Right lobe of liver (tissue), 6 donors: ENCODE measurements at regions not wholly inside any gene's neighbourhood (a gene's known extent, or its start where the extent isn't known, plus 50 kb on each side); places are given as distances from the start of the nearest gene placed in this dataset.

Source experiments
- ATAC-seq, 4 donors: fragments of 200-7000 bp; cut with Tn5 transposase; one replicate each; pipeline ENCODE4 v1.9.1; 2020; ENCODE audit warnings: mild to moderate bottlenecking in 4 of 4, moderate library complexity in 4 of 4
- DNase-seq, 3 donors: peaks; one replicate each; pipeline ENCODE4 v3.0.0-alpha.2; 2020
- H3K27ac ChIP-seq, 3 donors: fragments of 200-600 bp; one replicate each; pipeline ENCODE4 v1.8.0; 2022
- H3K27me3 ChIP-seq, 2 donors: fragments of 200-600 bp; one replicate each; pipeline ENCODE4 v1.8.0; 2022
- H3K36me3 ChIP-seq, 4 donors: fragments of 200-600 bp; sonication (generic) in 1 of 4; one replicate each; pipeline versions ENCODE4 v1.5.1 to v1.8.0; 2017 to 2022; ENCODE audit warnings: control low read depth in 1 of 4
- H3K4me1 ChIP-seq, 4 donors: fragments of 200-600 bp; sonication (generic) in 1 of 4; one replicate each; pipeline versions ENCODE4 v1.5.1 to v1.8.0; 2017 to 2022; ENCODE audit warnings: control low read depth in 1 of 4
- H3K4me3 ChIP-seq, 3 donors: fragments of 200-600 bp; one replicate each; pipeline ENCODE4 v1.8.0; 2022
- H3K9me3 ChIP-seq, 4 donors: fragments of 200-600 bp; sonication (generic) in 1 of 4; one replicate each; pipeline versions ENCODE4 v1.5.1 to v1.8.0; 2017 to 2022; ENCODE audit warnings: control low read depth in 1 of 4
- CTCF ChIP-seq, 4 donors: fragments of 200-600 bp in 3 of 4; fragments of 450-650 bp in 1 of 4; IDR thresholded peaks; one replicate each; pipeline versions ENCODE4 v1.5.1 to v1.8.0; 2016 to 2022; ENCODE audit warnings: antibody characterized with exemption in 4 of 4, mild to moderate bottlenecking in 2 of 4
- POLR2A ChIP-seq: fragments of 450-650 bp; IDR thresholded peaks from one replicate; pipeline ENCODE4 v1.6.1; 2017; ENCODE audit warnings: antibody characterized with exemption, mild to moderate bottlenecking
- WGBS: methylation state at CpG from one replicate; pipeline ENCODE4 v1.1.6; 2018; ENCODE audit warnings: low coverage, low lambda C conversion rate; ENCODE audit not compliant: insufficient coverage; ENCODE audit errors: missing lambda C conversion rate; 5-methylcytosine and 5-hydroxymethylcytosine counted together
- intact Hi-C, 2 donors: fragments of 100-400 bp; cut with DNase I; formaldehyde crosslinking; loops; one replicate each; pipeline versions ENCODE4 v1.11.2 to v1.14.1; 2022
- donor health status: DM: no; HTN: yes; CAD: no.
- donor health status: DM: no; HTN: no; CAD: no.
- donor health status: DM: no; HTN: no; CAD: no.
- donor health status: DM: no; HTN: yes; CAD: no.
- donor health status: DM: no; HTN: yes; CAD: no.

GRCh38 chr21:15560383-15561056, 169.3 kb upstream of the USP25 start:
- Histone ChIP-seq H3K36me3 (no peaks in the 10 kb centered on the region), H3K9me3 (no peaks in the 10 kb centered on the region), H3K27me3 (no peaks in the 10 kb centered on the region), H3K27ac (no peak overlapping the region), H3K4me3 (no peak overlapping the region), H3K4me1 (no peaks in the 10 kb centered on the region)
- intact Hi-C loops: no loop called here
- ATAC-seq (no peak), DNase-seq (no peak)
- WGBS: 83% methylated on average over 6 of the region's 6 CpGs
- TF ChIP-seq POLR2A (no peak), CTCF (IDR thresholded peaks at IDR 0.05) (no peak)

- H3K36me3 ChIP-seq: no peaks in the 10 kb centered on the region
- TF ChIP-seq POLR2A (no peak), CTCF (IDR thresholded peaks at IDR 0.05) (no peak)
- no peak overlapping the region for H3K27ac ChIP-seq
- no peak overlapping the region for H3K4me3 ChIP-seq
- DNase-seq: no peak
- no peaks in the 10 kb centered on the region for H3K4me1 ChIP-seq
- ATAC-seq: no peak
- H3K9me3 ChIP-seq: no peaks in the 10 kb centered on the region
- no peaks in the 10 kb centered on the region for H3K27me3 ChIP-seq
- intact Hi-C loops: no loop called here
Observed at GRCh38 chr21:15562748-15563147, 167.0 kb upstream of the USP25 start.

- Histone ChIP-seq H3K4me3 (no peak overlapping the region), H3K27ac (no peak overlapping the region), H3K4me1 (no peaks in the 10 kb centered on the region), H3K27me3 (no peaks in the 10 kb centered on the region), H3K36me3 (no peaks in the 10 kb centered on the region), H3K9me3 (no peaks in the 10 kb centered on the region)
- DNase-seq: no peak
- no peak for TF ChIP-seq CTCF (IDR thresholded peaks at IDR 0.05)
- no peak for TF ChIP-seq POLR2A
- 49% methylated on average over 4 of the region's 4 CpGs for WGBS
- intact Hi-C loops: no loop called here
- no peak for ATAC-seq
Observed at GRCh38 chr21:15564907-15565306, 164.9 kb upstream of the USP25 start.

- no peaks in the 10 kb centered on the region for H3K27me3 ChIP-seq
Observed at GRCh38 chr21:15566703-15567102, 163.1 kb upstream of the USP25 start.

More at GRCh38 chr21:15566703-15567102, 163.1 kb upstream of the USP25 start:
- Histone ChIP-seq H3K27ac (no peak overlapping the region), H3K9me3 (no peaks in the 10 kb centered on the region), H3K4me3 (no peak overlapping the region), H3K4me1 (no peaks in the 10 kb centered on the region), H3K36me3 (no peaks in the 10 kb centered on the region)
- 76% methylated on average over 1 of the region's 1 CpG for WGBS
- DNase-seq: no peak
- TF ChIP-seq POLR2A (no peak), CTCF (IDR thresholded peaks at IDR 0.05) (no peak)
- ATAC-seq: no peak
- intact Hi-C loops: no loop called here
